ENCODE measurements at regions not wholly inside any gene's neighbourhood (a gene's known extent, or its start where the extent isn't known, plus 50 kb on each side); places are given as distances from the start of the nearest gene placed in this dataset.

DNA sequence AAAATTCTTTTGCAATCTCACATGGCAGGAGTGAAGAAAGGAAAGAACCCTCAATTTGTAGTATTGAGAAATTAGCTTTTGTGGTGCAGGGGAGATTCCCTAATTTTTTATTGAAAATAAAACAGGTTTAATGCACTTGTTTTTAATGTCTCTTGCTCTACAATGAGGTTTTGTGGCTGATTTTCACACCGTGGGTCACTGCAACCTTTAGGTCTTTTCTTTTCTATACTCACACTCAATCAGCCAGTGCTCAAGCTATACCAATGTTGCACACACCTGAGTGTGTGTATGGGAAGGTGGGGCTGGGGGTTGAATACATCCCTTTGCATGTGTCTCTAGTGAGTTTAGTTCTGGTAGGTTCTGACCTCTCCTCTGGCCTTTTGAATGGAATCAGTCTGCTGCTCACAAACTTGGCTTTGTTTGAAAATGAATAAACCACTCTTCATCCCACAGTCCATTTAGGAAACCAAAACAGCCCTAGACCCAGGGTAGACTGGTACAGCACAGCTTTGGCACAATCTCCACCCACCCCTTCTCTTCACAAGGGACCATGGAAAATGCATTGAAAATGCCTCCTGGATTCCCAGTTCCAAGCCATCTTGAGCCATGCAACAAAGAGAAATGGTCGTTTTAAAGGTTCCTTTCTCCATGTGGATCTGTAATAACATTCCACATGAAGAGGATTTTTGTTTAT lies 411.5 kb downstream of the SFMBT2 start:
- FAIRE-seq = no peak
- TF ChIP-seq GATA2 (IDR thresholded peaks at IDR 0.05; ENCODE audit: insufficient read depth, insufficient read length, low read depth, low read length) = no peak
- no peak for TF ChIP-seq EZH2 (IDR thresholded peaks at IDR 0.05; ENCODE audit: borderline replicate concordance, low read depth, low read length, severe bottlenecking)
- TF ChIP-seq MYC (IDR thresholded peaks at IDR 0.05; ENCODE audit: low read depth, low read length) = no peak
- no peak for TF ChIP-seq FOS (IDR thresholded peaks at IDR 0.05; ENCODE audit: borderline replicate concordance, insufficient read depth, low read length)
- TF ChIP-seq CTCF (IDR thresholded peaks at IDR 0.05; ENCODE audit: extremely low read depth in 1 of 2, insufficient read depth in 1 of 2, low read depth in 1 of 2, low read length in 2 of 2) = no peak
- no peak for TF ChIP-seq POLR2AphosphoS5 (IDR thresholded peaks at IDR 0.05; ENCODE audit: insufficient read depth, low read depth, low read length)
- TF ChIP-seq, protein P1, sequence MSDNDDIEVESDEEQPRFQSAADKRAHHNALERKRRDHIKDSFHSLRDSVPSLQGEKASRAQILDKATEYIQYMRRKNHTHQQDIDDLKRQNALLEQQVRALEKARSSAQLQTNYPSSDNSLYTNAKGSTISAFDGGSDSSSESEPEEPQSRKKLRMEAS (IDR thresholded peaks at IDR 0.05; ENCODE audit: insufficient read depth, insufficient read length) = no peak
- no peak for TF ChIP-seq JUN (IDR thresholded peaks at IDR 0.05; ENCODE audit: borderline replicate concordance, insufficient read depth, insufficient read length, low read depth)
- no peak for TF ChIP-seq POLR2A (IDR thresholded peaks at IDR 0.05; ENCODE audit: low read depth, low read length)
- CTCF ChIA-PET = no interaction called here

More for the DNA sequence above, 411.5 kb downstream of the SFMBT2 start:
- intact Hi-C loops (cut with micrococcal nuclease) (no loop called here), dilution Hi-C loops (cut with MboI; ENCODE audit: extremely low pct_ligation_motif_present, low sequenced_read_pairs) (no loop called here)
- Histone ChIP-seq H2AFZ (ENCODE audit: low read depth, low read length) (no peak overlapping the region), H4K20me1 (replicated peaks; ENCODE audit: control insufficient read depth, extremely low read depth, insufficient read depth, low read length) (no peaks in the 10 kb centered on the region), H3K4me1 (ENCODE audit: control insufficient read depth, extremely low read depth, insufficient read depth, low read length) (no peaks in the 10 kb centered on the region), H3K27ac (ENCODE audit: insufficient read depth, low read depth, low read length) (no peak overlapping the region), H3K4me3 (replicated peaks in 1 of 3; ENCODE audit: insufficient read depth in 1 of 3, low read depth in 1 of 3, low read length in 3 of 3) (no peak overlapping the region), H3K9ac (replicated peaks; ENCODE audit: extremely low read depth, insufficient read depth, low read length) (no peak overlapping the region), H3K79me2 (ENCODE audit: control insufficient read depth, insufficient read depth, low read length) (no peaks in the 10 kb centered on the region), H3K27me3 (ENCODE audit: control insufficient read depth in 2 of 2, insufficient read depth in 2 of 2, low read length in 2 of 2) (no peaks in the 10 kb centered on the region), H3K9me1 (replicated peaks; ENCODE audit: control insufficient read depth, extremely low read depth, insufficient read depth, low read length) (no peaks in the 10 kb centered on the region), H3K36me3 (ENCODE audit: control insufficient read depth in 2 of 2, extremely low read depth in 1 of 2, insufficient read depth in 2 of 2, low read length in 2 of 2) (no peaks in the 10 kb centered on the region), H3K4me2 (ENCODE audit: insufficient read depth, low read length) (no peak overlapping the region), H3K9me3 (replicated peaks; ENCODE audit: control insufficient read depth, insufficient read depth, low read length) (no peaks in the 10 kb centered on the region)
- POLR2A ChIA-PET = no interaction called here
- no peak for DNase-seq (ENCODE audit: low read depth, low spot score)
- no TSS peak for BruUV-seq (replicated peaks)
